CD4-positive, alpha-beta T cell treated with Interleukin-15 for 1 hour (primary cell): ENCODE measurements at regions not wholly inside any gene's neighbourhood (a gene's known extent, or its start where the extent isn't known, plus 50 kb on each side); places are given as distances from the start of the nearest gene placed in this dataset.
"Not testable (repeated sequence)": the region's sequence is repeated elsewhere in the genome, so short reads cannot be mapped to it uniquely, and the experiment has no call there.

Experiments
- DNase-seq: peaks from one replicate; pipeline ENCODE4 v3.0.0-alpha.2; 2020

DNA sequence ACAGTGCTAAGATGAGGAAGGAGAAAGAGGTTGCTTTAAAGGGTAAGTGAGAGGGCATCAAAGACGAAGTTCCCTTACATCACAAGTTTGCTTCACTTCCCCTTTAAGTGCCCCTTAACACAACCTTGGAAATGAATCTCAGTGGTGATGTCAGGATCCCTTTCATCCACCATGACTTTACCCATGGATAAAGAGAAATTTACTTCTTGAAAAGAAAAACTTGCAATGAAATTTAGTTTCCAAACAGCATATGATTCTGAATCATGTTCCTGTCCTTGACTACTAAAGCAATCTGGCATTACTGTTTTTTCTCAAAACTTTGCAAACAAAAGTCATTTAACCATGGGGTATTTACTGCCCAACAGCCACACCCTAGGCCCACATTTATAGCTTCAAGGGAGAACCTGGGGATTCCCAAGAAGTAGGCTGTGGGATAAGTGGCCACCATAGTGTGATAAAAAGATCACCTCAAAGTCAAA is 135.9 kb downstream of the ITGB8 start:
- DNase-seq, result peak; percentile 35

GRCh38 chr7:20470082-20470481 is 139.4 kb downstream of the ITGB8 start:
- DNase-seq, result no peak

- DNase-seq, result no peak
These were observed 140.0 kb downstream of the ITGB8 start for GRCh38 chr7:20470726-20471125.

DNA sequence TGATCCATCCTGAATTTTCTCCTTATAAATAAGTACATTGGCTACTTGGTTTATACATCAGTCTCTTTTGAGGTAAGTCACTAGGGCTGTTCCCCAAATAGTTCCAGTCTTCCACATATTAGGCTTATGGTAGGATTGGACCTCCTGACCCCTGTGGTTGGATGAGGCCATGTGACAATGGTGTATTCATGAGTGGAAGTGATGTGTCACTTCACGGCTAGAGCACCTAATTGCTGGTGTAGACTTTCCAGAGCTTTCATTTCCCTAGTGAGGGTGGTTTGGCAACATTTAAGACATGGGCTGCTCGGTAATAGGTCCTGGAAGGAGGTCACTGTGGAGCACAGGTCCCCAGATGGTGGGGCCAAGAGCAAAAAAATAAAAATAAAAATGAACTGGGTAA is 141.2 kb upstream of the ABCB5 start:
- peak; percentile 23 for DNase-seq

GRCh38 chr7:20475756-20476155 is 139.7 kb upstream of the ABCB5 start:
- no peak for DNase-seq

- no peak for DNase-seq
These were observed 138.4 kb upstream of the ABCB5 start for GRCh38 chr7:20477067-20477466.

- DNase-seq, result no peak
These were observed 135.8 kb upstream of the ABCB5 start for GRCh38 chr7:20479706-20480105.

DNA sequence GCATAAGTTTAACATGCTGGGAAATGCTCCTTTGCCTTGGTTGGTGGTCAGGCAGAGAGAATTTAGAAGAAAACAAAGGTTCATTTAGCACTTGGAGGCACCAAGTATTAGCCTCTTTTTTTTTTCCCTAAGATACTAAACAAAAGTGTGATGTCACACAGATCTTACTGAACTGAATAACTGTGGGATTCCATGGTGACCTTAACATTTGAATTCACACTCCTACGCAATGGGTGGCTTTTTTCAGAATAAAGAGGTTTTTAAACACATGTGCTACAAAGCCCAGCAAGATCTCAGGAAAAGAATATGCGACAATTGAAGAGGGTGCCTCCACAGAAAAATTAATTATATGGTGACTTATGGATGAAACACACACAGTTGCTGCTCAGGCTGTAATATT is 133.4 kb upstream of the ABCB5 start:
- no peak for DNase-seq

GRCh38 chr7:20484356-20484755 is 131.1 kb upstream of the ABCB5 start:
- no peak for DNase-seq

- no peak for DNase-seq
These were observed 126.6 kb upstream of the ABCB5 start for GRCh38 chr7:20488850-20489249.

GRCh38 chr7:20491284-20491683 is 124.2 kb upstream of the ABCB5 start:
- no peak for DNase-seq

- no peak for DNase-seq
These were observed 120.9 kb upstream of the ABCB5 start for GRCh38 chr7:20494566-20494965.

- not testable (repeated sequence) for DNase-seq
These were observed 114.0 kb upstream of the ABCB5 start for GRCh38 chr7:20501473-20501872.

DNA sequence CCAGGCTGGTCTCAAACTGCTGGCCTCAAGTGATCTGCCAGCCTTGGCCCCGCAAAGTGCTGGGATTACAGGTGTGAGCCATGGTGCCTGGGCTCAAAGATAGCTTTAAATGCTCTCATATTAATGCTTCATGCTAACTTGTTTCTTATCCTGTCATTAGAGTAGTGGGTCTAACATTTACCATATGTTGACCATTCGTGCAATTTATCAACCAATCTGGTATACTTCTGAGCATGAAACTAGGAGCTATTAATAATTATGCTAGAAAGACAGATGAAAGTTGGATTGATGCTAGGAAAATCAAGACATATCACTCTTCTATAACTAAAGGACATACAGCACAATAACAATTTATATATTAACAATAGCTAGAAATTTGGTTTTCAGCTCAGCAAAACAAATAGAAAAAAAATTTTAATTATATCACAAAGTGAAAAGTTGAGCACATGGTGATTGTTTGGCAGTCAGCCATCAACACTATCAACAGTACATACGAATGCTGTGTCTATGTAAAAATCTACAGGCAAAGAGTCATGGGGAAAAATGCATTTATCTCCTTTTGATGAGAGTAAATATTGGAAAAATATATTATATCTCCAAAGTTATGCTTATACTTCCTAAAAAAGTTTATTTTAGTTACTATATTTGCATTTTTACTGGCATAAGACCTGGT is 112.1 kb upstream of the ABCB5 start:
- DNase-seq, result no peak

DNA sequence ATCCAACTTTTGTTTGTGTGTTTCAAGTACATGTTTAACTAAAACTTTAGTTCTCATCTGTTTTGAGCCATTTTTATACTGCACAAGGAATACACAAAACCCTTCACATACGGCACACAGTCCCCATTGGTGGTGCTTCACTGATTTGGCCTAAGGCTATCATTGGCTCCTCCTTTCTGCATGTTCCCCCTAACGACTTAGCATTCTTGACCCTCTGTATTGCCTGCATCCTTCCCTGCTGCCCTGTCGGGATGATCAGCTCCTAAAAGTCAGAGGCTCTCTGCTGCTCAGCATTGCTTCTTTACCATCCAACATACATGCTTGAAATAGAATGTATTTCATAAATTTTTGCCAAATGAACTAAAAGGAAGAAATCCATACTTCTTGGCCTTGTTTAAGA is 111.4 kb upstream of the ABCB5 start:
- DNase-seq, result no peak

DNA sequence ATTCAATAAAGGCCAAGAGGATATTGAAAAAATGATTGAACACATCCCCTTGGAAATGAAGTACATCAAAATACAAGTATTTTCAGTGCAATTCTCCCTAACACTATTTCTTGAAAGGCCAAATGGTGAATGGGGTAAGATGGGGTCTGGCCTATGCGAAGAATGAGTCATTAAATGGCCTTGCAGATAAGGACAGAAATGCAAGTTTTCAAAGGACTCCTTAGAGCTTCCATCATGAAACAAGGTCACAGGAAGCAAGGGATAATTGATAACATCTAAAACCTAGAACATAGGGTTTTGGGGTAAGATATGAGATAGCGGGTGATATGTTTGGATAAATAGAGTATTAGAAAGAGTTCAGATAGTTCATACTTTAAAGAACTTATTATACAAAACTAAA is 109.3 kb upstream of the ABCB5 start:
- DNase-seq, result no peak

DNA sequence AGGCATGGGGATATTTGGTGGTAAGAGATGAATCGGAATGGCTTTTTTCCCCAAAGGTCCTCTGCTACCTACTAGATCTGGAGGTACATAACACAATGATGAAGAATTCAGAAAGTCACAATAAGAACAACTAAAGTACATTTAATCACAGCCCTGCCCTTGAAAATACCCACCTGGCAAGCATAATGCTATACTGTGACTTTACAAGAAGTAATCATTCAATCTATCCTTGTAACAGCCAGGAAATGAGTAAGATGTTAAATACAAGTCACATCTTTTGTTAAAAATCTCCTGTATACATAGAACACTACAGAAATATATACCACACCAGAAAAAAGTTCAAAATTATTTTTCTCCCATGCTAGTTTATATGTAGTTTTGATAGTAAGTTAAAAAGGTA is 108.3 kb upstream of the ABCB5 start:
- no peak for DNase-seq

GRCh38 chr7:20508109-20508508 is 107.4 kb upstream of the ABCB5 start:
- peak; percentile 22 for DNase-seq

GRCh38 chr7:20509892-20510572 is 105.4 kb upstream of the ABCB5 start:
- DNase-seq, result no peak

DNA sequence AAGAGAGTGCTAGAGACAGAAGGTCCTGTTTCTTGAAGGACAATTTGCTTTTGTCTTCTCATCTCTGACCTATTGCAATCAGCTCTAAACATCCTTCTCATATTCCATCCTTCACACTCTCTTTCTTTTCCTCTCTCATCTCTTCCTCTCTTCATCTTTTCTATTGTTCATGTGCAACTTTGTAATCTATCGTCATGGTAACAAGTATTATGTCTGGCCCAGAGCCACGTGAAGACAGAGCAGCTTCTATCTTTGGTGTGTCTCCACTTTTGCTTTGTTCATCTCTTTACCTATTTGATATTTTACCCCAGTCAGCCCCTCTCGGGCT is 104.9 kb upstream of the ABCB5 start:
- DNase-seq, result no peak

DNA sequence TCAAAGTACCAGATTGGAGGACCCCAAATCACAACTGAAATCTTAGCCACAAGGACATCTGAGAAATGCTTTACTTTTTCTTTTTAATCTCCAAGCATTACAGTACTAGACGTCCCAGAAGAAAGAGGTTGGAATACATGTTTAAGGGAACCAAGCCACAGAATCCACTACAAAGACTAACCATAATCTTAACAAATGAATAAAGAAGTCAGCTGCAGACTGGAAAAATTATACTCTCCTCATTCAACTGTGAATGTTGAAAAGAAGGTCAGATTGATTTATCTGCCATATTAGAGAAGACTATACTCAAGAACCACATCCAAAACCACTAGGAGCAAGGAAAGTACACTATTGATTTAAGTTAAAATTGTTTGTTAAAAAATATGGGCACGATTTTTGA is 102.1 kb upstream of the ABCB5 start:
- DNase-seq, result no peak

DNA sequence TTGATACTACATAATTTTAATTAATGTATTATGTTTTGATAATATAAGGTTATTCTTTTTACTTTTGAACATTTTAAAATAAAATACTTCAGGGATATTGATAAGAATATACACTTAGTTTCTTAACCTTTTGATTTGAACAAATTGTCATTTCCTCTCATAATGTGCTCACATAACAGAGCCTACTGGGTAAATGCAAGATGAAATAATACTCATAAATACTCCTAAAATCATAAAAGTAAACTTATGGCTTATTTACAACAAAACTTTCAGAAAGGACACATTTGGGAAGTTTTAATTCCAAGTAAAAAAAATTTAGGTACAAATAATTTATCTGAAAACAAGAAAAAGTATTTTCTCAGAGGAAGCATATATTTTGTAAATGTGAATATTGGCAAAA is 101.6 kb upstream of the ABCB5 start:
- DNase-seq, result no peak

GRCh38 chr7:20514364-20514763 is 101.1 kb upstream of the ABCB5 start:
- no peak for DNase-seq

- no peak for DNase-seq
These were observed 95.8 kb upstream of the ABCB5 start for GRCh38 chr7:20519645-20520044.

DNA sequence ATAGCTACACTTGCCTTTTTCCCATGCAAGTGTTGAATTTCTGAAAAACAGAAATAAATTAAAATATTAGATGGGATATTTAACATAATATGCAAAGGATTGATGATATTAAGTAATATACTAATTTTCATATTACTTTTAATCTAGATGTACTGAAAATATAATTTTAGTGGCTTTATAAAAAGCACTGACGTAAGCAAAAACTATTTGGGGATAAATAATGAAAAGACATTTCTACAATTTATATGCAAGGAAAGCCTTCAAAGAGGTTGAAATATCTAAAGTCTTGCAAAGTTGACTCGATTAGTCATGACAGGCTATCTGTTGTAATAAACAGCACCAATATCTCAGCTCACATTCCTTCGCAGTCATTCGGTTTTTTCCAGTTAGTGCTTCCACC is 94.9 kb upstream of the ABCB5 start:
- DNase-seq, result no peak
